ENCODE measurements at regions not wholly inside any gene's neighbourhood (a gene's known extent, or its start where the extent isn't known, plus 50 kb on each side); places are given as distances from the start of the nearest gene placed in this dataset.
"Not testable (repeated sequence)": the region's sequence is repeated elsewhere in the genome, so short reads cannot be mapped to it uniquely, and the experiment has no call there.

DNA sequence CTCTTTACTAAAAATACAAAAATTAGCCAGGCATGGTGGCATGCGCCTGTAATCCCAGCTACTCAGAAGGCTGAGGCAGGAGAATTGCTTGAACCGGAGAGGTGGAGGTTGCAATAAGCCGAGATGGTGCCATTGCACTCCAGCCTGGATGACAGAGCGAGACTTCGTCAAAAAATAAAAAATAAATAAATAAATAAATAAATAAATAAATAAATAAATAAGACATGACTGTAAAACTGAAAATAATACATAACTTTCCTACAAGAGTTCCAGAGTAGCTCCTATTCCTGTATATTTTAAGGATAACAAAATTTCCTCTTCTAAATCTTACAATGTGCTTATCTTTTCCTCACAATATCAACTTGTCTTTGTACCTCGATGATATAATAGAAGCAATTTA lies 549.4 kb downstream of the TRAM1L1 start:
- not testable (repeated sequence) for DNase-seq

DNA sequence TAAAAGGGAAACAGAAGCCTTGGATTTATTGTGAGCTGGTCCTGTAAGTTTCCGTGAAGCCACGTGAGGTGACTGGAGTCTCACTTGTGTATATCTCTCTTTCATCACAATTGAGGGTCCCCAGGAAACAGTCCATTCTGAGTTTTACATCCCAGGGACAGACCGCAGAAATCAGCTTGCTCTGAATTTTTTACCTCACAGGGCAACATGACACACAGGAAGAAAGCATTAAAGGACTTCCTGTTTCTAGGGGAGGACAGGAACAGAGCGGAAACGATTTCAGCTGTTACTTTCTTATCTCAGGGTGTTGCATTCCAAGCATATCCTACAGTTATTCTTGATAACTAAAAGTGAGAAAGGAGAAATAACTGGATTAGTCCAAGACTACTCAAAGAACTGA lies 553.5 kb downstream of the TRAM1L1 start:
- no peak for DNase-seq

DNA sequence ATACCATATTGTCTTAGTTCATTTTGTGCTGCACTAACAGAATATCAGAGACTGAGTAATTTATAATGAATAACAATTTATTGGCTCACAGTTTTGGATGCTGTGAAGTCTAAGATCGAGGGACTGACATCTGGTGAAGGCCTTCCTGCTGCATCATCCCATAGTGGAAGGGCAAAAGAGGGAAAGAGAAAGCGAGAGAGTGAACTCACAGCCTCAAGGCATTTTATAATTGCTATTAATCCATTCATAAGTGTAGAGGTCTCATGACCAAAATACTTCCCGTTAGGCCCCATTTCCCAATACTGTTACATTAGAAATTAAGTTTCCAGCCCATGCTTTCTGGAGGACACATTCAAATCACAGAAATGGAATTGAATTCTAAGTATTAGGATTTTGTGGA lies 554.4 kb downstream of the TRAM1L1 start:
- no peak for DNase-seq

DNA sequence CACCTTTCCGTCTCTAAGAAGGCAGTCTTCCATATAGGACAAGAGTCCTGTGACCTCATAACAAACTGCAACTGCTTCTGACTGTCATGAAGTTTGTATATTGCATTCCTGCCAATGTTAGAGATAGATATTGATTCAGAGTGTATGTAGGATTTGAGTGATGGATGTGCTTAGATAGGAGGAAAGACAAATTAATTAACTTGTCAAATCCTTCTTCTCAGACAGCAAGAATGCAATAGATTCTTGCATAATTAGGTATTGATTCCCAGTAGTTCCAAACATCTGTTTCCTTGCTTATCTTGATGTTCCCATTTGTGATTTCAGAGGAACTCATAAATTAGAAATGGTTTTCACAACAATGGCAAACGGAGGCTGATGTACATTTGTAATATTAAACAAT lies 555.3 kb downstream of the TRAM1L1 start:
- no peak for DNase-seq

DNA sequence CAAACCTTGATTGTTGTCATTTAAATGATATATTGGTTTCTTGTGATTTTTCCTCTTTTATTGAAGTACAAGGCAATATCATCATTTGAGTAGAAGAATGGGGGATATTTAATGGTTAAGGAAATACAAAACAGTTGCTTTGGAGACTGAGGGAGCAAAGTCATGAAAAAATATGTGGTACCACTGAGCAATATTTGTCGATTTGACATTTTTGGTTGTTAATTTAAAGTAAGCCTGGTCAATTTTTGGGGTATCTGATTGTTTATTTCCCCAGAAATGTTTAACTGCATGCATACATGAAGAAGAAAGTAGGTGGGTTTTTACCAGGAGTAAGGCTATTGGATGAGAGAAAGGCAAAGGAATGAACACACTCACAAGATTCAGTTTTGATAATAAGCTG lies 556.2 kb downstream of the TRAM1L1 start:
- no peak for DNase-seq

DNA sequence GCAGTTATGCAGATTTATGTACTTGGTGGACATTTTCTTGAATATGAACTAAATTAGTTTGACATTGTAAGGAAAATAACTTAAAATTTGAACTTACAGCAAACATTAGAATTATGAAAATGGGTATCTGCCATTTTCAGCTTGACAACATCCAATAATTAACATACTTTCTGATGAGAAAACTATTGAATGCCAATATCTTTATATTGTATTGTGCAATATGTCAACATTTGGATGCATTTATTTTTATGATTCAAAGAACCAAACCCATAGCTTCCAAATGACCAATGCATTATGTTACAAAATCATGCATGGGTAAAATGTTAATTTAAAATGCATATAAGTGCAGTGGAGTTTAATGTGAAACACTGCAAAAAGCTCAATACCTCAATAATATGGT lies 562.5 kb downstream of the TRAM1L1 start:
- DNase-seq = no peak

DNA sequence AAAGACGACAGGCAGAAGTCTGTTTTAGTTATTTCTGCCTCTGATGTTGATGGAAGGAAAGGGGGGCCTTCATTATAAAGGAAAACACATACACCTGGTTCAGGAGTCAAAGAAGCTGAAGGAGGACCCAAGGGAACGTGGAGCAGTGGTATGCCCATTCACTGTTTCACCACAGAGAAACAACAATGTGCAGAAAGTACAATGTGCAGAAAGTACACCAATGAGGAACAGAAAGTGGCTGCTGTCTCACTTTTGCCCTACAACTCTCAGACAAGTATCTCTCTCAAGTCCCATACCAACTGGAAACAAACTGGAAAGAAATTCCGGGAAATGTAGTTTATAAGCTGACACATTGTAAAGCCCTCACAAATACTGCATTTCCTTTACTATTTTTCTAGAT lies 564.5 kb downstream of the TRAM1L1 start:
- no peak for DNase-seq

DNA sequence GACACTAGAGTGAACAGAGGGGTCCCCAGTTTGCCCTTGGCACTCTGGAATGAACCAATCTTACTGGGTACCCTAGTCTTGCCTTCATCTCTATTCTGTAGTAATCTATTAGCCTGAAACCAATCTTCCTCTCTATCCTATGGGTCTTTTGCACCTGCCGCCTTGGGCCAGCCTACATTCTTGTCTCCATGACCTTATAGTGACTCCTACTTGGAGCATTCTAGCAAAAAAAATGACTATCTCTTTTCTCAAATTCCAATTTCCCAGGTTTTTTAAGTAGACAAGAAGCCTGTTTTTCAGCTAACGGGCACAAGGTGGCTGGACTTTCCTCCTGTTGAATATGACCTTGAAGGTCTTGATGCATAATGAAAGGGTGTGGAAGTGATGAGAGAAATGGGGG lies 568.7 kb downstream of the TRAM1L1 start:
- no peak for DNase-seq

DNA sequence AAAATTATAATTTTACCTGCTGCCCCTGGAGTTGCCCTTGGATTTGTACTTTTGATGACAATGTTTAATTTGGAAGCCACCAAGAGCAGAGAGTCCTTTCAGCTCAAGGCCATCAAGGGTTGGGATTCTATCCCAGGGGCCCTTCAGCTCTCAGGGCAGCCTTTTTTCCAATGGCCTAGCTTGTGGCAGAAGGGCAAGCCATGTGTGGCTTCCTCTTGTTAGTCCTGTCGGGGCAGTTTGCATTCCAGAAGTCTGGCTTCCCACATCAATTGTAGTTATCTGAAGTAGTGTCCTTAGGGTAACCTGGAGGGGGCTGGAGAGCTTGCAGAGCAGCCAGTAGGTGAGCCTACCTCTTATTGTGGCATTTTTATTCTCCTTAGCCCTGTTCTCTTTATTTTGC lies 569.4 kb downstream of the TRAM1L1 start:
- no peak for DNase-seq

DNA sequence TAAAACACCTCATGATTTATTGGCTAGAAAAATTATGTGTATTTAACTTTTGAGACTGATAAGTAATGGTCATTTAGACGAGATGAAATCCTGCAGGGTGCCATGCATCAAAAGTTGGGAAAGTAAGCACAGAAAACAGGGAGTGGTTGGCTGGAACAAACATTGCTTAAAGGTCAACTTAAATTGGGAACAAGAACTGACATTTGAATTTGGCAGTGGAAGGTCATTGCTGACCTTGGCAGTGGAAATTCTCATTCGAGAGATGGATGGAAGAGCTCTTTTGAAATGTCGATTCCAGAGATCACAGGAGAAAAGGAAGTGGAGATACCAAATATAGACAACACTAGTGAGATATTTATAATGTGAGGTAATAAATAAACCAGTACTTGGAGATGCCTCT lies 572.8 kb downstream of the TRAM1L1 start:
- no peak for DNase-seq

DNA sequence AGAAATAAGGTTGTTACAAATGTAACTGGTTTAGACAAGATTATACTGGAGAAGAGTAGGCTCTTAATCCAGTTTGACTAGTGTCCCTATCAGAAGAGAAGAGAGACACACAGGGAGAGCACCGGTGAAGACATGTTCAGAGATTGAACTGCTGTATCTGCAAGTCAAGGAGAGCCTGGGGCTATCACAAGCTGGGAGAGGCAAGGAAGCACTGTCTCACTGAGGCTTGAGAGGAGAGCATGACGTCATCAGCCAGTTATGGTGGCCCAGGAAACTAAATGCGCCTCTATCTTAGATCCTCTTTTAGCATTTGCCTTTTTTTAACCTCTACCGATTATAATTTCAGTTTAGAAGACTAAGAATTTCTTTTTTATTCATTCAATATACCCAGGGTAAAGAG lies 583.4 kb downstream of the TRAM1L1 start:
- no peak for DNase-seq

DNA sequence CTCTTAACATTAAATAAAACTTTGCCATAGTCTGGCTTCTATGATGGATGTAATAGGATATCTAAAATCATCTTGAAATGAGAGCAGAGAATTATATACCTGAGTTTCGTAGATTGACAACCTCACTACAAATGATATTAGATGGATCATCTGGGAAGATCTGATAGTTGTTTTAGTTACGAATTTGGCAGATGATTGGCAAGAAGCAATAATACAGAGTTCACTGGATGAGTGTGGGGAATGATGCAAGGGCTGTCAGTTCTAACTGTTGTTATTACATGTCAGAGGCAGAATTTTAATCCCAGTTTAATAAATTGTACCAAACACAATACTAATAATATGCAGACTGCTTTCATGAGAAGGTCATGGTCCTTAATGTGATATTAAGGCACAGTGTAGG lies 585.2 kb downstream of the TRAM1L1 start:
- DNase-seq = no peak

DNA sequence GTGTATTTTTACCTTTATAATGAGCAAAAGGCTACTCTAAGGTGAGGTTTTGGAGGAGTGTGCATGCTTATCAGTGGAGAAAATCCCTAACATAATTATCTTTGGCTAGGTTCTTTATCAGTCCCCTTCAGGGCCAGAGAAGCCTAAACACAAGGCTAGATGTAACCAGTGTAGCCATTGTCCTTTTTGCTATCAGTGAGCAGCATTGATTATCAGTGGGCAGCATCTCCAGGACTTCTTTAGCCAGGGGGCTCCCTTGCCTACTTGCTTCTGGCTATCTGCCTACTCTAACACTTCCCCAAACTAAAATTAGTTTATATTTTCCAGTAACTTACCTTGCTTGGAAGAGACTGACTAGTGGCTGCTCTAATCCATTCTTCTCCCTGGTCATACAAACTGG lies 595.6 kb downstream of the TRAM1L1 start:
- no peak for DNase-seq

DNA sequence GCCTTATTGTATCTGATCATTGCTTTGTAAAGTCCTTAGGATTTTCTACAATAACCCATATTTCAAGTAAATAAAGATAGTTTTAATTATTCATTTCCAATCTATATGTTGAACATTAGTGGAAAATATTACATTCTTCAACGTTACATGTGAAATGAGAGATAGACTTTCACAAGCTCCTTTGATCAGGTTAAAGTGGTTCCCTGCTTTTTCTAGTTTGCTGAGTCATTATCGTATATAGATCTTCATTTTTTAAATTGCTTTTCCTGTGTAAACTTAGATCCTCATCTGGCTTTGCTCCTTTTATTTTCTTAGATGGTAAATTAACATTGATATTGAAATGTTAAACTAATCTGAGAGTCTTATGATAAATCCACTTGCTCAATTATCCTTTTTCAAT lies 599.0 kb downstream of the TRAM1L1 start:
- no peak for DNase-seq

DNA sequence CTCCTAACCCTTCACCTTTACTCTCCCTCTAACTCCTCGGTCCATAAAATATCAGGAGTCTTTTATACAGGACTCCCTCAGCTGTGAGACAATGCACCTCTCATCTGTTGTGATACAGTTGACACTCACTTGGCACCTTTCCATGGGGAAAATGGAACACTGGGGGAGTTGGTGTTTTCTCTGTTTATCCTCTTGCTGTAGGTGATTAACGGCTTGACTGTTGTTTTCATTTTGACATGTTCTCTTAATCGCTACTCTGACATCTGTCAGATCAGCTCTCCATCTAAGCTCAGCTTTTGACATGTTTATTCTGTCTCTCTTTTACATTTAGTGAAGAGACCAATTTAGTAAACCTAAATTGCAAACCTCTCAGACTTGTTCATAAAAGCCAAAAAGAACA lies 604.8 kb downstream of the TRAM1L1 start:
- DNase-seq = peak in 2 of 3 experiments; percentile 75 to 96

DNA sequence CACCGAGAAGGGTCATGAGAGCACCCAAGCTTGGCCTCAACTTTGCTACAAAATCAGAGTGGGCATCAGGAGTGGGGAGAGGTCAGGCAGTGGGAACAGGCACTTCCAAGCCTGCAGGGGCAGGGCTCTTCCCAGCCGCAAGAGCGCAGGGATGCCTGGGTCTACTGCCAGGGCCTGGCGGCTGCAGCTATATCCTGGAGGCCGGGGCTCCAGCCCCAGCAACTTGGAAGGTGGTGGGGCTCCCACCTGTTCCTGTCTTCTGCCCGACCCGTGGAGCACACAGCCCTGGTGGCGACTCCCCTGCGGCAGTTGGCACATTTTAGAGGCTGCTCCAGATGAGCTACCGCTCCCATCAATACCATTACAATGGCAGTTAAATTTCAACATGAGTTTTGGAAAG lies 607.0 kb downstream of the TRAM1L1 start:
- no peak for DNase-seq

DNA sequence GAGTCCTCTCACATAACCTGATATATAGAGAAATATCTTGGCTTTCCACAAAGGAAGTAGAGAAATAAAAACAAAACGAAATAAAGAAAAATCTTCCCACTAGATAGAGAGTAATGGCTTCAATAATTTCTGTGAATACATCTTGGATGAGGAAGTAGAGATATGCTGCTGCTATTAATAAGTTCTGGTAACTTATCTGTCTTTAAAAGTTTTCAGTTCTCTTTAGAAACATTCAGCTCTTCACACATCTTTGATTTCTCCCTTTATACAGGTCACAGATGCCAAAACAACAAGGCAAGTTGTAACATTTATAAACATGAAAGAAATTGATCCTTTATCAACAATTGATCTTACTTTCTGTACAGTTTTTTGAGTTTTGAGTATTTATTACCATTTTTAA lies 615.8 kb downstream of the TRAM1L1 start:
- no peak for DNase-seq

DNA sequence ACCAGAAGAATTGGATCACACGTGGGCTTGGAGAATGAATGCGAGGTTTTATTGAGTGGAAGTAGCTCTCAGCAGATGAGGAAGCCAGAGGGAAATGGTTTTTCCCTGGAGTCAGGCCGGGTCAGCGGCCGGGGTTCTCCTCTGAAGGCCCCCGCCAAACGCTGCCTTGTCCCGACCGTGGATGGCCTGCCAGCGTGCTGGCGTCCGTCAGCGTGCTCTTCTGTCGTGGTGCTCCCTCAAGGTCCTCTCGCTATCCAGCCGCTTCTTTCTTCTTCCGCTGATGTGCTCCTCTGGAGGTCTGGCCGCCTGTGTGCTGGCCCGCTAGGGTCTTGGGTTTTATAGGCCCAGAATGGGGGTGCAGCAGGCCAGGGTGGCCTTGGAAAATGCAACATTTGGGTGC lies 632.2 kb downstream of the TRAM1L1 start:
- no peak for DNase-seq

DNA sequence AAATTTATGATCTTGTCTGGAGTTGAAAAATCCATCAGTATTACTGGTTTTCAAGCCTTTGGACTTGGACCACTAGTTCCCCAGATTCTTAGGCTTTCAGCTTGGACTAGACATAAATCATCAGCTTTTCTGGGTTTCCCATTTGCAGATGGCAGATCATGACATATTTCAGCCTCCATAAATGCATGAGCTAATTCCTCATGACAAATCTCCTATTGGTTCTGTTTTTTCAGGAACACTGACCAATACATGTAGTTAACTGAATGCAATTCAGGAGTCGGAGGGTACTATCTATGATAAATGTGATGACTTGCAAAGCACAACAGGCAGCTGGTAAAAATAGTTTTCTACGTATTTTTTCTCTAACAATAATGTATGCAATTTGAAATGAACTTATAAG lies 635.6 kb downstream of the TRAM1L1 start:
- no peak for DNase-seq

DNA sequence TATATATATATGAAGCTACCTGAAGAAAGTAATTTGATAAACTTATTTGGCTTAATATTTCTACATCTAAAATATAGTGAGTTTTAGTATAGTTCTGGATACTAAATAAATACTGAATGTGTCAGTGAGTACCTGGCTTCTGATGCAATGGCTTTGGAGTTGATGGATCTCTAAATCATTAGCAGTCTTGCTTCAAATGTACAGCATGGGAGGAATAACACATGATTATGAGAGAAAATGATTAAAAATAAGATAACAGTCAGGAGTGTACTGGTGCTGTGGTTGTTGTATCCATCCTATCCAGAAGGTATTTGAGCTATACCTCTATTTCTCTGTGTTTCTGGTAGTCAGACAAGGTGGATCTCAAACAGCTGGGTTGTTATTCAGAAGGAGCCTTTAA lies 641.3 kb downstream of the TRAM1L1 start:
- no peak for DNase-seq

DNA sequence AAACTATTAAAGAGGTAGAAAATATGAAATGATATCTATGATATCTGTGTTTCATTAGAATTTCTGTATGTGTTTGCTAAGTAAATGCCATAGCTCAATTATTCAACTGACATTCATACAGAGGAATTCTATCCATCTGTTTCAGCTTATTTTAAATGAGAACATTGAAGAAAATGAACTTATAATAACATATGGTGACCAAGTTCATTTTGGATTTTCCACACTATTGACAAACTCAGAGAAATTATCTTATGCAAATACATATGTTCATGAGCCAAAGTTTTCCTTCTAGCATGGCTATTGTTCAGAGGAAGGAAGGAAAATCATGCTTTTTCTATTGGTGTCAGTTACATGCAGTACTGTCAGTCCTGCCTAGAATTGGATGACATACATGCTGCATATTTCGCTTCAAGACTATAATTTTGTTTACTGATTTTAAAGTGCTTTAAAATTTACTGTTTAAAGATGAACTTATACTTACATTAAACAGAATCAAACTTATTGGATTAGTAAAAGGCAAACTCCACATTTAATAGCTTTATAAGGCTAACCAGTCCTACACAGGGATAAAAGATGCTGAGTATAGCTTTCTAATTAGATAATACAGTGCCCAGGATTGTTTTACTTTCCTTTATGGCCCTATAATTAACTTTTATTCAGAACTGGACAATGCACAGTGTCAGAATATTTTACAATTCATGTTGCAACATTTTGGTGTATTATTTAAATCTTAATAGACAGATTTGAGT lies 646.2 kb downstream of the TRAM1L1 start:
- DNase-seq = no peak

DNA sequence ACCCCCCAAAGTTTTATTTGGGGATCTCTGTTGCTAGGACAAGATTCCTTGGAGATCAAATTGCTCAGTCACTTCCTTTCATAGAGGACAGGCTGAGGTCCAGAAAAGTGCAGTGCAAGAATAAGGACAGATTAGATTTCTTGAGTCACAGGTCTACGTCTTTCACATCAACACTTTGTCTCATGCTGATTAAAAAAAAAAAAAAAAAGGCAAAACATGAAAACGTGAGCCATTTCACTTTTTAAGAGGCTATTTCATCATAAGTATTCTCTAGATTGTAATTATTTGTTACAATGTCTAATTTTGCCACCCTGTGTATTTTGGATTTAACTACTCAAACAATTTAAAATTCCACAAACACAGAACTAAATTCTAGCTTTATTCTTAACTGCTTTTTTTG lies 647.0 kb downstream of the TRAM1L1 start:
- DNase-seq = no peak

DNA sequence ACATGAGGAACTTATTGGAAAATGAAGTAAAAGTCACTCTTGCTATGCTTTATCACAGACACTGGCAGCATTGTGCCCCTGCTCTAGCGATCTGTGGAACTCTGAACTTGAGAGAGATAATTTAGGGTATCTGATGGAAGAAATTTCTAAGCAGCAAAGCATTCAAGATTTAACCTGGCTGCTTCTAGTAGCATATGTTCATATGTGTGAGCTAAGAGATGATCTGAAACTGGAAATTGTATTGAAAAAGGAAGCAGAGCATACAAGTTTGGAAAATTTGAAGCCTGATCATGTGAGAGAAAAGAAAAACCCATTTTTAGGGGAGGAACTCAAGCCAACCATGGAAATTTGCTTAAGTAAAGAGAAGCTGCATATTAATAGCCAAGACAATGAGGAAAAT lies 657.7 kb downstream of the TRAM1L1 start:
- no peak for DNase-seq

DNA sequence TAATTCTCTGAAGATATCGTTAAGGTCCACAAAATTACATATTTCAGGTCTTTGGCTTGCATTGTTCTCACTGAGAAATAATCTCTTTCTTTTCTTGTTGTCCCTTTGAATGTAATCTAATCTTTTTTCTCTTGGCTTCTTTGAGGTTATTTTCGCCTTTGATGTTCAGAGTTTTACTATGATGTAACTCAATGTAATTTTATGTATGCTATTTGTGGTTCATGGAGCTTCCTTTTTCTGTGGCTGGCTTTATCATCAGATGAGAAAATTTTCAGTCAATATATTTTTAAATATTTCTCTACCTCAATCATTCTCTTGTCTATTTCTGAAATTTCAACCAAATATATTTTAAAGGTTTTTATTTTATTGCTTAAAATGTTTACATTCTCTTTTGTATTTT lies 672.2 kb downstream of the TRAM1L1 start:
- no peak for DNase-seq

DNA sequence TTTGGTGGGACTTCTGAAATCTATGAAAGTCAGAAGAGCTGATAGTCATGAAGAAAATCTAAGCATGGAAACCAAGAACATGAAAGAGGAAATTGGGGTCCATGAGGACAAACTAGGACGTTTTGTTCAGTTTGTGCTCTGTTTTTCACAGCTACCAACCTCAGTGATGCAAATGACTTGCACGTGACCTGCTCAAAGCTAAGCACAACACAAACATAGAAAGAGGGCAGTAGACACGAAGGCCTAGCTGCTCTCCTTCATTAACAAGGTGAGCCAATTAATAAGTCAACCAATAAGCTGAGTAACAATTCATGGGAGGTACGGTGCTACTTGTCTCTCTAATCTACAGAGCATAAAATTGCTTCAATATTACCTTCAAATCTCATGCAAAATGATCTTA lies 684.1 kb downstream of the TRAM1L1 start:
- no peak for DNase-seq

DNA sequence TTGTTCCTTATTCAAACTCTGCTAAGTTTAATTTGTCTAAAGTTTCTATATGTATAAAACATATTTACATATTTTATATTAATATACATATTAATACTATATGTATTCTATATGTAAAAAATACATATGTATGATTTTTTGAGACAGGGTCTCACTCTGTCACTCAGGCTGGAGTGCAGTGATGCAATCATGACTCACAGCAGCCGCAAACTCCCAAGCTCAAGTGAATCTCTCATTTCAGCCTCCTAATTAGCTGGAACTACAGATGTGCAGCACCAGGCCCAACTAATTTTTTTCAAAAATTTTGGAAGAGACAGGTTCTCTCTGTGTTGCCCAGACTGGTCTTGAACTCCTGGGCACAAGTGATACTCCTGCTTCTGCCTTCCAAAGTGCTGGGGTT lies 684.9 kb downstream of the TRAM1L1 start:
- peak in 1 of 3 experiments; percentile 6 for DNase-seq

Measured in NCI-H1417 (cell line).